ENCODE measurements at regions not wholly inside any gene's neighbourhood (a gene's known extent, or its start where the extent isn't known, plus 50 kb on each side); places are given as distances from the start of the nearest gene placed in this dataset.

- TF ChIP-seq ZBTB46 (CRISPR knock-in tag; IDR thresholded peaks at IDR 0.05; ENCODE audit: borderline replicate concordance) (no peak), CENPX (CRISPR knock-in tag; IDR thresholded peaks at IDR 0.05) (no peak), ZNF124 (CRISPR knock-in tag; IDR thresholded peaks at IDR 0.05) (no peak), ZNF678 (CRISPR knock-in tag; IDR thresholded peaks at IDR 0.05) (no peak), ZNF276 (CRISPR knock-in tag; IDR thresholded peaks at IDR 0.05; ENCODE audit: low read depth) (no peak), ZFP36 (IDR thresholded peaks at IDR 0.05; ENCODE audit: borderline replicate concordance, low read depth, low read length, partially characterized antibody) (no peak), HMGXB4 (CRISPR knock-in tag; IDR thresholded peaks at IDR 0.05; ENCODE audit: borderline replicate concordance in 1 of 2, low read depth in 1 of 2) (no peak), ZFYVE20 (CRISPR knock-in tag; IDR thresholded peaks at IDR 0.05; ENCODE audit: borderline replicate concordance, low read depth) (no peak), ZNF816 (CRISPR knock-in tag; IDR thresholded peaks at IDR 0.05; ENCODE audit: borderline replicate concordance) (no peak), ZSCAN25 (CRISPR knock-in tag; IDR thresholded peaks at IDR 0.05) (no peak), PITX1 (CRISPR knock-in tag; IDR thresholded peaks at IDR 0.05) (no peak), SOX6 (IDR thresholded peaks at IDR 0.05) (no peak), SOX6 (CRISPR knock-in tag; IDR thresholded peaks at IDR 0.05) (peak; percentile 96), PAXIP1 (CRISPR knock-in tag; conservative IDR thresholded peaks at IDR 0.05) (peak; percentile 76), EP300 (IDR thresholded peaks at IDR 0.05; ENCODE audit: low read depth in 2 of 2, low read length in 2 of 2) (peak; percentile 16 to 81; a peak in 2 of 4 replicates), EP300 (CRISPR knock-in tag; IDR thresholded peaks at IDR 0.05; ENCODE audit: borderline replicate concordance) (peak; percentile 50; the same call in 1 of the 2 replicates), ZNF556 (CRISPR knock-in tag; IDR thresholded peaks at IDR 0.05; ENCODE audit: borderline replicate concordance) (0 out of 2 replicates have a peak, but pooled peaks have one; percentile 34), ZNF274 (CRISPR knock-in tag; IDR thresholded peaks at IDR 0.05) (no peak), SALL2 (CRISPR knock-in tag; IDR thresholded peaks at IDR 0.05) (no peak), AHR (CRISPR knock-in tag; IDR thresholded peaks at IDR 0.05) (no peak), RFXANK (CRISPR knock-in tag; IDR thresholded peaks at IDR 0.05) (no peak), CHD2 (IDR thresholded peaks at IDR 0.05; ENCODE audit: low read depth, low read length) (no peak), NPAS2 (CRISPR knock-in tag; IDR thresholded peaks at IDR 0.05; ENCODE audit: borderline replicate concordance) (no peak)
These were observed 220.5 kb downstream of the RBM26 start (continued) for GRCh38 chr13:79185580-79185979.
